ENCODE measurements at regions not wholly inside any gene's neighbourhood (a gene's known extent, or its start where the extent isn't known, plus 50 kb on each side); places are given as distances from the start of the nearest gene placed in this dataset.
"Not testable (repeated sequence)": the region's sequence is repeated elsewhere in the genome, so short reads cannot be mapped to it uniquely, and the experiment has no call there.

DNA sequence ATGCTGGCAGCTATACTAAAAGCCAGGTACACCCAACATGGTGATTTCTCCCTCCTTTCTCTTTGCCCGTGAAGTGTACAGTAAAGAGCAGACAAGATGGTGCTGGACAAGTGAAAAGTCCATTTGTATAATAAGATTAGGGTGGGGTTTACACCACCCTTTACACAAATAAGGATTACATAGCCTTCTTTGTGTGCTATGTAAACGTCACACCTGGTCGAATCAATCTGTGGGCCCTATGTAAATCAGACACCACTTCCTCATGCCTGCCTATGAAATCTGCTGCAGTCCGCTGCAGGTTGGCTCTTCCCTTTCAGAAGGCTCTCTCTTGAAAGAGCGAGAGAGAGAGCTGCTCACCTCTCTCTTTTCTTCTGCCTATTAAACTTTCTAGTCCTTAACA is 1054.3 kb upstream of the SLC39A10 start:
- no peak for DNase-seq

DNA sequence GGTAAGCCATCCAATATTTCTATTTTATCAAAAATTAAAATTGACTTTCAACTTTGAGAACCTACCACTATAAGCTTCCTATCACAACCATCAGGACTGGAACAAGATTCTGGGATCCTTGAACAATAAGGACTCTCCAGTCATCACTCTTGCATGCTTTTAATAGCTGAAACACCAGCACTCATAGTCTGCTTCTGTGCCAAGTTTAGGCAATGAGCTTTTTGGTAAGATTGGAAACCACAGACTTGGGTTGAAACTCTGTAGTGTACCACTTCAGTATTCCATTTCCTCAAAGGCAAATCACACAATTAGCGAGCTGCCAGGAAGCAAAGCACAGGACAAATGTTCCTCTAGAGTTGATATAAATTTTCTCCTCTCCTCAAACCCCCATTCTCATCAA is 1065.8 kb upstream of the SLC39A10 start:
- DNase-seq: no peak

DNA sequence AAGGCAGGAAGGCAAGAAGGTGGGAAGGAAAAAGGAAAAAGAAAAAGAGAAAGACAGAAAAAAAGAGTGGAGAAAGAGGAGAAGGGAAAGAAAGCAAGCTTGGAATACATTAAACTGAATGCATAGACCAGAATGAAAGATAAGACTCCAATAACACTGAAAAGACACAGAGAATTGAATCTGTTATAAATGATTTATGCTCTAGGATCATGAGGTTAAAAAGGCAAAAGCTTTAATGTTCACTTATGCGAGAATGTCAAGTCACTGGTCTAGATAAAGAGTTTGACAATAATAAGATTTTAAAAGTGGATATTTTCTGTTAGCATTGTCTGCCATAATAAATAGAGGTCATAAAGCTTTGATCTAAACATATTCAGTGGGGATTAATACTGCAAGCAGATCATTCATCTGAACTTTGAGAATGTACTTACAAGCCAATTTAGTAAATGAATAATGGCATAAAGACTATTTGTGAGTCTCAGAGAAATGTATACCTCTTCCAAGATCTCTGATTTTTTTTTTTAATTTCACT is 1069.2 kb upstream of the SLC39A10 start:
- no peak for DNase-seq

DNA sequence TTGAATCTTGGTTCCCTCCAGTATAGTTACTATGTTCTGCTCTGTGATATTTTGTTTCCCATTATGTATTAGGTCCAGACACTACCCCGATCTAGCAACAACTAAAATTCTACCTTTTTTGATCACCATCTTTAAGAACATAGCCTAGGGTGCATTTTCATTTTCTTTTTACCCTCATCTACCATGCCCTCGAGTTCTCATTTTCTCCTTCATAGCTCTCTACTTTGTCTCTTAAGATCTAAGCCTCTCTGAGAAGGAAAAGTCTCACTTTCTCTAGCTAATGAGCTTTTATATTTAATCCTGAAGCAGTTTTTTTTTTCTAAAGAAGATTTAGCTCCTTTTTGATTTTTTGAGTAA is 1089.4 kb upstream of the SLC39A10 start:
- no peak for DNase-seq

- no peak for DNase-seq
Observed at GRCh38 chr2:194566907-194567660, 1089.9 kb upstream of the SLC39A10 start.

- no peak for DNase-seq
Observed at GRCh38 chr2:194564422-194564821, 1092.6 kb upstream of the SLC39A10 start.

DNA sequence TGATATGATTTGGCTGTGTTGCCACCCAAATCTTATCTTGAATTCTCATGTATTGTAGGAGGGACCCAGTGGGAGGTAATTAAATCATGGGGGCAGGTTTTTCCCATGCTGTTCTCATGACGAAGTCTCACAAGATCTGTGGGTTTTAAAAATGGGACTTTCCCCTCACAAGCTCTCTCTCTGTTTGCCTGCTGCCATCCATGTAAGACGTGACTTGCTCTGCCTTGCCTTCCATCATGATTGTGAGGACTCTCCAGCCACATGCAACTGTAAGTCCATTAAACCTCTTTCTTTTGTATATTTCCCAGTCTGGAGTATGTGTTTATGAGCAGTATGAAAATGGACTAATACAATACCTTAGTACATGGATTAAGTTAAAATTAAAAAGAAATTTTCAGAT is 1094.7 kb upstream of the SLC39A10 start:
- no peak for DNase-seq

GRCh38 chr2:194559964-194560363 is 1097.1 kb upstream of the SLC39A10 start:
- DNase-seq: no peak

- DNase-seq: no peak
Observed at GRCh38 chr2:194559523-194559922, 1097.5 kb upstream of the SLC39A10 start.

- no peak for DNase-seq
Observed at GRCh38 chr2:194557993-194558392, 1099.0 kb upstream of the SLC39A10 start.

DNA sequence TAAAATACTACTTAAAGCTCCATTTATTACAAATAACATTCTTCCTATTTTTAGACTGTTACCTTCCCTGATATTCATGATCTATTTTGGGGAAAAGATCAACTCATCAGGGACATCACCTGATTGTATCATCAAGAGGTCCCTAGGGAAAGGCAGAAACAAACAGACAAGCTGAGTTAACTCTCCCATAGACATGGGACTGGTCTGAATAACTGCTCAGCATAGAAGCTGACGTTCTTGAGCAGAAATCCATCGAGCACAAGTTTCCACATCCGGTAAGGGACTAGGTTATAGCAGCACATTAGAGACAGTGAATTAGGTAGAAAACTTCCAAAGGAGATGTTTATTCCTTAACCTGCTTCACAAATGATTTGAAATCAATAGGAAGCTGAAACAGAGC is 1100.4 kb upstream of the SLC39A10 start:
- no peak for DNase-seq

DNA sequence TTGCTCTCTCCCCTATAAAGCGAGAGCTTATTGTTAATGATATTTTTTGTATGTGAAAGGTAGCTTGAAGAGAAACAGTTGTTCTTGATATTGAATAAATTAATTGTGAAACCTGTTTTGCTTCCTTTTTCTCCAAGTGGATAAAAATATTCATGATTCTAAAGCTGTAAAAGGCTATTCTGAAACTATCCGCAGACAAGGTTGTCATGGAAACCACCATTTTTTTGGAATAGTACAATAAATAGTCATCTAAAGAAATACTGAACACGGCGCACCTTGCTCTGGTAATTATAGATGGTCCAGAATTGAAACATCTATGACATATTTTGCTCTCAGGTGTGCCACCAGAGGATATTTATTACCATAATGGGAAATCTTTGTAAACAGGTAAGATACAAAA is 1103.0 kb upstream of the SLC39A10 start:
- DNase-seq: no peak

DNA sequence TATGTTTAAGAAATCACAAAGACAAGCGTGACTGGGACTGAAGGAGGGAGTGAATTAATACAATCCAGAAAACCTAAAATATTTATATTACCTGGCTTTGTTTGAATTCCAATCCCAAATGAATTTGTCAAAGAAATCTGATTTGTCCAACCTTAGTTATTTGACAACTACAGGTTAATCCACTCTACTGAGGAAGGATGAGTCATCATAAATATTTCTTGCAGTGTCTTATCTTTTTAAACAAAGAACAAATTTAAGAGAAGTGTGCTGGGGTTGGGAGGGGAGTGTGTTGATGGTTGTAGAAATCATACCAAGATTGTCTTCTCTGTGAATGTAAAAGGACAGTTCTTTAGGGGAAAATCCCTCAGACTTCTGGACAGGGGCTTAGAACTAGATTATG is 1106.3 kb upstream of the SLC39A10 start:
- DNase-seq: no peak

GRCh38 chr2:194549387-194549786 is 1107.6 kb upstream of the SLC39A10 start:
- no peak for DNase-seq

GRCh38 chr2:194545978-194546377 is 1111.0 kb upstream of the SLC39A10 start:
- DNase-seq: no peak

DNA sequence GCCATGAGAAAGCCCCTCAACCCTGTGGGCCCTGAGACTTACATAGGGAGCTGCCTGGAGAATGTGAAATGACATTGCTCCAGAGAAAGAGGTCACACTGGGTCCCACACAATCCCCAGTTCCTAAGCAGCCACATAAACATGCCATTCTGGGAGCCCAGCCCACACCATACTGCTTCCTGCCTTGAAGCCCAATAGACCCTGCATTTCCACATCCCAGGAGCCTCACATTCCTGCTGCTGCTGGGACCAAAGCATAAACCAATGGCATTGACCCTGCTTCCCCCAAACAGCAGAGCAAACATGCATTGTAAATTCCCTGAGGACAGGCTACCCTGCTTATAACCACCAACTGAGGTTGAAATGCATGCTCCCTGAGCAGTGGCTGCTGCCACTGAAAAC is 1117.6 kb upstream of the SLC39A10 start:
- no peak for DNase-seq

- no peak for DNase-seq
Observed at GRCh38 chr2:194526121-194526520, 1130.9 kb upstream of the SLC39A10 start.

- no peak for DNase-seq
Observed at GRCh38 chr2:194514281-194514680, 1142.7 kb upstream of the SLC39A10 start.

- not testable (repeated sequence) for DNase-seq
Observed at GRCh38 chr2:194511070-194511469, 1146.0 kb upstream of the SLC39A10 start.

DNA sequence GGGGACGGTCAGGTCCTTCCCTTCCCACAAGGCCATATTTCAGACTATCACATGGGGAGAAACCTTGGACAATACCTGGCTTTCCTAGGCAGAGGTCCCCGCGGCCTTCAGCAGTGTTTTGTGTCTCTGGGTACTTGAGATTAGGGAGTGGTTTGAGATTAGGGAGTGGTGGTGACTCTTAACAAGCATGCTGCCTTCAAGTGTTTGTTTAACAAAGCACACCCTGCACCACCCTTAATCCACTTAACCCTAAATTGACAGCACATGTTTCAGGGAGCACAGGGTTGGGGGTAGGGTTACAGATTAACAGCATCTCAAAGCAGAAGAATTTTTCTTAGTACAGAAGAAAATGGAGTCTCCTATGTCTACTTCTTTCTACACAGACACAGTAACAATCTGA is 1152.2 kb upstream of the SLC39A10 start:
- DNase-seq: not testable (repeated sequence)

- DNase-seq: no peak
Observed at GRCh38 chr2:194495046-194495445, 1162.0 kb upstream of the SLC39A10 start.

DNA sequence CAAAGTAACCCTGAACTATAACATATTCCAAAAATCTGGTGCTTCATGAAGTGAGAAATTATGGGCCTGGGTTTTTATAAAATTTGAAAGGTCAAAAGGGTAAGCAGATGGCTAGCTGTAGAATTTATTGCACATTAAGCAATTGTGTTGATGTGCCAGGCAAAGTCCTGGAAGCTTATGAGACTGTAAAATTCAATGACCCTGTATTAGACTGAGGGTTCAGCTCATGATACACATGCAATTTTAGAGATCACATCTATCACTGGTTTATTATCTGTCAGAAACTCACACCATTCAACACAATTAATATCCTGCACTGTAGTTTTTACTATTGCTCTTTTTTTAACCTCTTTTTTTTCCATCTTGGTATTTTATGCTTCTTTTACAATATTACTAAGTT is 1162.6 kb upstream of the SLC39A10 start:
- no peak for DNase-seq

DNA sequence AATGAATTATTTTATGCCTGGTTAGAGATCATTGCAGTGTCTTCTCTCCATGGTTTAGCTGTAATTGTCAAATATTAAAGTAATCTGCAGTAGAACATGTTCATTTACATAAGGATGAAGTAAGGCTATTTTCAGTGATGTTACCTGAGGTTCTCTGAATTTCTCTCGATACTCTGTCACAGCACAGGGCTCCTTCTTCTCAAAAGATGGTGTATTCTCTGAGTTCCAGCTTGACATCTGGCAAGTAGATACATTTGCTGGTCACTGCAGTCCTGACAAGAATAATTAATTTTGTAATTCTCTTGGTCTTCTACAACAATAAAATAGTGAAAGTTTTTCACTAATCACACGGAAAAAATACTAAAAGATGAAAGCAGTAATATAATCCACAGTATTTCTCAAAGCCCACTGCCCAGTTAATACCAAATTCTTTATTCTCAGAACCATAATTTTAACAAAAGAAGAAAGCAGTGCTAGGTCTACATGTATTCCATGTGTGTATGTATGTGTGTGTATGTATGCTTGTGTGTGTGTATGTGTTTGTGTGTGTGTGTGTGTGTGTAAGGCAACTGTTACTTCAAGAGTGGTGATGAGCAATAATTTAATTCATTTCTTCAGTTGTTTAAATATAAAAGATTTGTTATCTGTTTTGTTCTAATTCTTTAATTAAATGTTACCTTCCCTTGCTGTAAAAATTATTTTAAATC is 1165.5 kb upstream of the SLC39A10 start:
- no peak for DNase-seq

DNA sequence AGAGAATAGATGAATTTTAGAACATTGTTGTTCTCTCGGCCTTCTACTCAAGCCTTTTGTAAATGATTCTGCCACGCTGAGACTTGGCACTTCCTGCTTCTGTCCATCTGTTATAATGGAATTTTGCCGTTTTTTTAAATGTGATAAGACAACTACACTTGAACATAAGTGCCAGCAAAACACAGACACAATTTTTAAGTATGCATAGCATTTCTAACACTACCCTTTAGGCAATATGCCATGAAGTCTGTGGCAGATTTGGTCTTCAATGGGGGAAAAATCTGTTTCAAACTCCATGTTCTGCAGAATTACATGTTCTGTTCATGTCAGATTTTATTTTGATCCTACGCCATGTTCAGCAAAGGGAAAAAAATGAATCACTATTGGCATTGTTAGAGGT is 1170.7 kb upstream of the SLC39A10 start:
- DNase-seq: no peak

DNA sequence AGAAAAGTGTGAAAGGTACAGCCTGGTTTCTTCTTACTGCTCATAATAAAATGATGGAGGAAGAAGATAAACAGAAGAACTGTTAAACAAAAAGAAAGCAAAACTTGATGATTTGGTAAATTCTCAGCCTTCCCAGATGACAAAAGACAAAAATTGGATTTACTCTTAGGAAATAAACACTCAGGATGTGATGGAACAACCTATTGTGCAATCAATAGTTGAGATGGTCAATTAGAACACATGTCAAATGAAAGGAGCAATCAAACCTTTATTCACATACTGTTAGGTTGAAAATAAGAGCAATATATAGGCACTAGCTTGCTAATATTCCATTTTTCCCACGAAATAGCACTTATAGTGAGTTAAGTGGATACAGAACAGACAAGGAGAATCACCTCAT is 1174.0 kb upstream of the SLC39A10 start:
- no peak for DNase-seq

Measured in activated CD4-positive, alpha-beta T cell treated with anti-CD3 and anti-CD28 coated beads for 4 hours (primary cell).